ENCODE measurements at regions not wholly inside any gene's neighbourhood (a gene's known extent, or its start where the extent isn't known, plus 50 kb on each side); places are given as distances from the start of the nearest gene placed in this dataset.
"Not testable (repeated sequence)": the region's sequence is repeated elsewhere in the genome, so short reads cannot be mapped to it uniquely, and the experiment has no call there.

DNA sequence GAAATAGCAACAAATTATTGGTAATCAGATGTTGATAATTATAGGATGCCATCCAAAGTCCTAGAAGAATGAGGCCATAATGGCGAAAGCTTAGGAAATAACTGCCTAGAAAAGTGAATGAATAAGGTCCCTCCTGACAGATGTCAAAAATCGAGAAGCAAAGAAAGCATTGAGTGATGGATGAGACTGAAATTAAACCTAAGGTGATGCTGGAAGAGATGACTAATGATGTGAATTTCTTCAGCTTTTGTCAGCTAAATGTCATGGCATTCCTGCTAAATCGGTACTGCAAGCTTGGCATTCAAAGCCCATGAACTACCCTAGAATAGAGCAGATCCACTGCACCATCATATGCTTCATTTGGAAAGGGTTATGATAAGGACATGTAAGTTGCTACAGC, 74.8 kb upstream of the RGPD4 start:
- H3K27me3 Mint-ChIP-seq: no peaks in the 10 kb centered on the region
- H3K4me1 Mint-ChIP-seq (ENCODE audit: low read depth): no peaks in the 10 kb centered on the region
- H3K36me3 Mint-ChIP-seq (ENCODE audit: low read depth): no peaks in the 10 kb centered on the region
- no peak overlapping the region for H3K4me3 Mint-ChIP-seq
- TF ChIP-seq, protein P1, sequence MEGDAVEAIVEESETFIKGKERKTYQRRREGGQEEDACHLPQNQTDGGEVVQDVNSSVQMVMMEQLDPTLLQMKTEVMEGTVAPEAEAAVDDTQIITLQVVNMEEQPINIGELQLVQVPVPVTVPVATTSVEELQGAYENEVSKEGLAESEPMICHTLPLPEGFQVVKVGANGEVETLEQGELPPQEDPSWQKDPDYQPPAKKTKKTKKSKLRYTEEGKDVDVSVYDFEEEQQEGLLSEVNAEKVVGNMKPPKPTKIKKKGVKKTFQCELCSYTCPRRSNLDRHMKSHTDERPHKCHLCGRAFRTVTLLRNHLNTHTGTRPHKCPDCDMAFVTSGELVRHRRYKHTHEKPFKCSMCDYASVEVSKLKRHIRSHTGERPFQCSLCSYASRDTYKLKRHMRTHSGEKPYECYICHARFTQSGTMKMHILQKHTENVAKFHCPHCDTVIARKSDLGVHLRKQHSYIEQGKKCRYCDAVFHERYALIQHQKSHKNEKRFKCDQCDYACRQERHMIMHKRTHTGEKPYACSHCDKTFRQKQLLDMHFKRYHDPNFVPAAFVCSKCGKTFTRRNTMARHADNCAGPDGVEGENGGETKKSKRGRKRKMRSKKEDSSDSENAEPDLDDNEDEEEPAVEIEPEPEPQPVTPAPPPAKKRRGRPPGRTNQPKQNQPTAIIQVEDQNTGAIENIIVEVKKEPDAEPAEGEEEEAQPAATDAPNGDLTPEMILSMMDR (IDR thresholded peaks at IDR 0.05): no peak
- Histone ChIP-seq H3K27me3 (ENCODE audit: control insufficient read depth in 1 of 2, insufficient read depth in 2 of 2, low read length in 2 of 2) (no peaks in the 10 kb centered on the region), H3K4me1 (ENCODE audit: insufficient read depth, low read length) (no peaks in the 10 kb centered on the region), H3K27ac (ENCODE audit: low read depth in 1 of 2, low read length in 2 of 2) (no peak overlapping the region), H3K36me3 (ENCODE audit: insufficient read depth, low read length) (no peaks in the 10 kb centered on the region), H3K4me3 (ENCODE audit: low read length) (no peak overlapping the region), H3K9me3 (ENCODE audit: control insufficient read depth in 1 of 2, insufficient read depth in 1 of 2, low read length in 2 of 2) (peaks cover 0 to 8% of the 10 kb centered on the region in 2 experiments)
- DNase-seq: no peak
- ATAC-seq (ENCODE audit: poor library complexity): no peak
- CTCF ChIA-PET: no interaction called here
- H3K9me3 Mint-ChIP-seq: peaks cover 3% of the 10 kb centered on the region
- POLR2A ChIA-PET: no interaction called here
- intact Hi-C loops (cut with DNase I, micrococcal nuclease): no loop called here
- H3K27ac Mint-ChIP-seq: no peak overlapping the region

DNA sequence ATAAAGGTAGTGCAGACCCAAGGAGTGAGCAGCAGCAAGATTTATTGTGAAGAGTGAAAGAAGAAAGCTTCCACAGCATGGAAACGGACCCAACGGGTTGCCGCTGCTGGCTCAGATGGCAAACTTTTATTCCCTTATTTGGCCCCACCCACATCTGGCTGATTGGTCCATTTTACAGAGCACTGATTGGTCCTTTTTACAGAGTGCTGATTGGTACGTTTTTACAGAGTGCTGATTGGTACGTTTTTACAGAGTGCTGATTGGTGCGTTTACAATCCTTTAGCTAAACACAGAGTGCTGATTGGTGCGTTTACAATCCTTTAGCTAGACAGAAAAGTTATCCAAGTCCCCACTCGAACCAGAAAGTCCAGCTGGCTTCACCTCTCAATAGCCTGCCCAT, 72.9 kb upstream of the RGPD4 start:
- H3K27ac ChIP-seq (ENCODE audit: low read depth in 1 of 2, low read length in 2 of 2); intact Hi-C loops (cut with DNase I, micrococcal nuclease); H3K27ac Mint-ChIP-seq; H3K4me3 ChIP-seq (ENCODE audit: low read length); DNase-seq; H3K4me3 Mint-ChIP-seq; H3K36me3 Mint-ChIP-seq (ENCODE audit: low read depth); POLR2A ChIA-PET; CTCF ChIA-PET; H3K36me3 ChIP-seq (ENCODE audit: insufficient read depth, low read length); H3K27me3 ChIP-seq (ENCODE audit: control insufficient read depth in 1 of 2, insufficient read depth in 2 of 2, low read length in 2 of 2); ATAC-seq (ENCODE audit: poor library complexity); H3K4me1 ChIP-seq (ENCODE audit: insufficient read depth, low read length); H3K27me3 Mint-ChIP-seq; H3K9me3 Mint-ChIP-seq; H3K9me3 ChIP-seq (ENCODE audit: control insufficient read depth in 1 of 2, insufficient read depth in 1 of 2, low read length in 2 of 2); H3K4me1 Mint-ChIP-seq (ENCODE audit: low read depth): not testable (repeated sequence)

DNA sequence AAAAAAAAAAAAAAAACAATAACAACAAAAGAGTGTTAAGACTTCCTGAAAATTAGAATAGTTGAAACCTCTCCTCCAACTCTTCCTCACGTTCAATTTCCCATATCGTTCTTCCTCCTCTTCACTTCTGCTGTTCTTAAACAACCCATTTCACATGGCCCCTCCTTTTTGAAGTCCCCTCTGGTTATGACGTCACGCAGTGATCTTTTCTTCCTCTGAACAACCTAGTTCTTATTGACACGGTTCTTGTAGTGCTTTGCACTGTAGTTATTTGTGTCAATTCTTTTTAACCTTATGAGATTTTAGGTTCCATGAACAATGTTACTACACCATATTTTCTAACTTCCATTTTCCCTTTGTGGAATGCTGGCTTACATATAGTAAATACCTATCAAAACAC, 69.5 kb upstream of the RGPD4 start:
- H3K27me3 Mint-ChIP-seq: no peaks in the 10 kb centered on the region

More for the DNA sequence above, 69.5 kb upstream of the RGPD4 start:
- TF ChIP-seq, protein P1 (IDR thresholded peaks at IDR 0.05): no peak
- ChIA-PET POLR2A (no interaction called here), CTCF (interaction anchor here (0.7 kb wide), 1 partner anchor 9 kb away, joined by 3 read pairs; no protein-coding TSS in a partner anchor)
- no peaks in the 10 kb centered on the region for H3K4me1 ChIP-seq (ENCODE audit: insufficient read depth, low read length)
- H3K4me3 ChIP-seq (ENCODE audit: low read length): no peak overlapping the region
- H3K36me3 Mint-ChIP-seq (ENCODE audit: low read depth): no peaks in the 10 kb centered on the region
- DNase-seq (no peak), ATAC-seq (ENCODE audit: poor library complexity) (no peak)
- no peak overlapping the region for H3K27ac ChIP-seq (ENCODE audit: low read depth in 1 of 2, low read length in 2 of 2)
- H3K9me3 ChIP-seq (ENCODE audit: control insufficient read depth in 1 of 2, insufficient read depth in 1 of 2, low read length in 2 of 2): no peaks in the 10 kb centered on the region
- no peaks in the 10 kb centered on the region for H3K4me1 Mint-ChIP-seq (ENCODE audit: low read depth)
- intact Hi-C loops (cut with DNase I, micrococcal nuclease): no loop called here
- H3K36me3 ChIP-seq (ENCODE audit: insufficient read depth, low read length): no peaks in the 10 kb centered on the region
- no peaks in the 10 kb centered on the region for H3K27me3 ChIP-seq (ENCODE audit: control insufficient read depth in 1 of 2, insufficient read depth in 2 of 2, low read length in 2 of 2)
- H3K9me3 Mint-ChIP-seq: no peaks in the 10 kb centered on the region
- H3K27ac Mint-ChIP-seq: no peak overlapping the region
- no peak overlapping the region for H3K4me3 Mint-ChIP-seq
